Epithelial cell of esophagus (primary cell): ENCODE measurements at regions not wholly inside any gene's neighbourhood (a gene's known extent, or its start where the extent isn't known, plus 50 kb on each side); places are given as distances from the start of the nearest gene placed in this dataset.

Experiments used
- DNase-seq: peaks from one replicate; pipeline ENCODE4 v3.0.0; 2010; ENCODE audit warnings: low read depth
- H3K4me3 ChIP-seq: 2 replicates; pipeline ENCODE4 v1.5.1; 2011; ENCODE audit warnings: mild to moderate bottlenecking, low read length, control low read depth
- TF ChIP-seq, protein P1 (sequence below): IDR thresholded peaks from 2 replicates; pipeline ENCODE4 v1.5.1; 2011; ENCODE audit warnings: low read depth, mild to moderate bottlenecking, low read length, control low read depth, inconsistent platforms; ENCODE audit not compliant: insufficient read depth; ENCODE audit errors: missing control alignments

- TF ChIP-seq, protein P1, sequence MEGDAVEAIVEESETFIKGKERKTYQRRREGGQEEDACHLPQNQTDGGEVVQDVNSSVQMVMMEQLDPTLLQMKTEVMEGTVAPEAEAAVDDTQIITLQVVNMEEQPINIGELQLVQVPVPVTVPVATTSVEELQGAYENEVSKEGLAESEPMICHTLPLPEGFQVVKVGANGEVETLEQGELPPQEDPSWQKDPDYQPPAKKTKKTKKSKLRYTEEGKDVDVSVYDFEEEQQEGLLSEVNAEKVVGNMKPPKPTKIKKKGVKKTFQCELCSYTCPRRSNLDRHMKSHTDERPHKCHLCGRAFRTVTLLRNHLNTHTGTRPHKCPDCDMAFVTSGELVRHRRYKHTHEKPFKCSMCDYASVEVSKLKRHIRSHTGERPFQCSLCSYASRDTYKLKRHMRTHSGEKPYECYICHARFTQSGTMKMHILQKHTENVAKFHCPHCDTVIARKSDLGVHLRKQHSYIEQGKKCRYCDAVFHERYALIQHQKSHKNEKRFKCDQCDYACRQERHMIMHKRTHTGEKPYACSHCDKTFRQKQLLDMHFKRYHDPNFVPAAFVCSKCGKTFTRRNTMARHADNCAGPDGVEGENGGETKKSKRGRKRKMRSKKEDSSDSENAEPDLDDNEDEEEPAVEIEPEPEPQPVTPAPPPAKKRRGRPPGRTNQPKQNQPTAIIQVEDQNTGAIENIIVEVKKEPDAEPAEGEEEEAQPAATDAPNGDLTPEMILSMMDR = no peak
- H3K4me3 ChIP-seq = no peak overlapping the region
- no peak for DNase-seq
These were observed 237.5 kb downstream of the PCDH7 start for GRCh38 chr4:30957706-30958105.

- TF ChIP-seq, protein P1 = no peak
- DNase-seq = no peak
- H3K4me3 ChIP-seq = no peak overlapping the region
These were observed 239.8 kb downstream of the PCDH7 start for GRCh38 chr4:30959781-30960485.

DNA sequence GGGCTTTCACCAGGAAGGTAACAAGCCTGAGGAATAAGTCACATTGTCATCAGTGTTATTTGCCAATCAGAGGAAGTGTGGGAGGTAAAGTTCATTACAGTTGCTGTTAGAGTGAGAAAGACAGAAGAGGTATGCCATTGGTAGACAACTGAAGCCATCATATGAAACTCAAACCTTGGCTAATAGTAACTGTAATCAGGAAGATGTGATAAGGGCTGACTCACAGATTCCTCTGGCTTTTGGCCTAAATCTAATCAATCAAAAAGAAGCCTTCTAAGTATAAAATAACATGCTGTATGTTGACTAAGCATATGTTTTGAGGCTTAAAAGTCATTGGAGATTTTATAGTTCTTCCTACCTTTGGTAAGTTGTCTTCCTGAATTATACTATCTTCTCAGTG is 242.8 kb downstream of the PCDH7 start:
- H3K4me3 ChIP-seq = no peak overlapping the region
- TF ChIP-seq, protein P1 = no peak
- DNase-seq = peak; percentile 72

GRCh38 chr4:30968926-30969325 is 248.8 kb downstream of the PCDH7 start:
- TF ChIP-seq, protein P1 = no peak
- no peak for DNase-seq
- no peak overlapping the region for H3K4me3 ChIP-seq

GRCh38 chr4:30972542-30972941 is 252.4 kb downstream of the PCDH7 start:
- DNase-seq = no peak
- TF ChIP-seq, protein P1 = no peak
- H3K4me3 ChIP-seq = no peak overlapping the region

- H3K4me3 ChIP-seq = no peak overlapping the region
- TF ChIP-seq, protein P1 = no peak
These were observed 253.8 kb downstream of the PCDH7 start for GRCh38 chr4:30973993-30974392.

GRCh38 chr4:30979402-30979801 is 259.2 kb downstream of the PCDH7 start:
- no peak for DNase-seq
- TF ChIP-seq, protein P1 = no peak

More at GRCh38 chr4:30973993-30974392, 253.8 kb downstream of the PCDH7 start:
- DNase-seq = no peak

More at GRCh38 chr4:30979402-30979801, 259.2 kb downstream of the PCDH7 start:
- H3K4me3 ChIP-seq = no peak overlapping the region
